ENCODE measurements at regions not wholly inside any gene's neighbourhood (a gene's known extent, or its start where the extent isn't known, plus 50 kb on each side); places are given as distances from the start of the nearest gene placed in this dataset.

DNA sequence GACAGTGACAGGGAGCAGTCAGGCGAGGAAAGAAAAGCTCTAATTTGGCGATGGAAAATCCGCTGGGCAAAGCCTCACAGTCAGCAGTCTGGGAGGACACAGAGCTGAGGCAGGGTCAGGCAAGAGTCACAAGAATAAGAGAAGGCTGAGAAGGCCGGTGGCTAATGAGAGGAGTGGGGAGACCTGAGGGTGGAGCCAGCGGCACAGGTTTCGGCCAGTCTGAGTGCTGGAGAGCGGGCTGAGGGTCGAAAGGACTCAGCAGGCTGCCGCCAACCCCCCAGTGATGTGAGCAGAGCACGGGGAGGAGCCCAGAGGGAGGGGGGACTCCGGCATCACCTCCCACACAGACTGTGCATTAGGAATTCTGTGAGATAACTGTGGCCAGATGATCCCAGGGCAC lies 500.6 kb upstream of the MYT1L start:
- no peak for TF ChIP-seq EZH2phosphoT487 (IDR thresholded peaks at IDR 0.05; ENCODE audit: borderline replicate concordance, low read length)
- TF ChIP-seq, protein P1, sequence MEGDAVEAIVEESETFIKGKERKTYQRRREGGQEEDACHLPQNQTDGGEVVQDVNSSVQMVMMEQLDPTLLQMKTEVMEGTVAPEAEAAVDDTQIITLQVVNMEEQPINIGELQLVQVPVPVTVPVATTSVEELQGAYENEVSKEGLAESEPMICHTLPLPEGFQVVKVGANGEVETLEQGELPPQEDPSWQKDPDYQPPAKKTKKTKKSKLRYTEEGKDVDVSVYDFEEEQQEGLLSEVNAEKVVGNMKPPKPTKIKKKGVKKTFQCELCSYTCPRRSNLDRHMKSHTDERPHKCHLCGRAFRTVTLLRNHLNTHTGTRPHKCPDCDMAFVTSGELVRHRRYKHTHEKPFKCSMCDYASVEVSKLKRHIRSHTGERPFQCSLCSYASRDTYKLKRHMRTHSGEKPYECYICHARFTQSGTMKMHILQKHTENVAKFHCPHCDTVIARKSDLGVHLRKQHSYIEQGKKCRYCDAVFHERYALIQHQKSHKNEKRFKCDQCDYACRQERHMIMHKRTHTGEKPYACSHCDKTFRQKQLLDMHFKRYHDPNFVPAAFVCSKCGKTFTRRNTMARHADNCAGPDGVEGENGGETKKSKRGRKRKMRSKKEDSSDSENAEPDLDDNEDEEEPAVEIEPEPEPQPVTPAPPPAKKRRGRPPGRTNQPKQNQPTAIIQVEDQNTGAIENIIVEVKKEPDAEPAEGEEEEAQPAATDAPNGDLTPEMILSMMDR (IDR thresholded peaks at IDR 0.05; ENCODE audit: low read depth, low read length, poor library complexity, severe bottlenecking) = no peak
- no peaks in the 10 kb centered on the region for H3F3A ChIP-seq (ENCODE audit: control insufficient read depth, insufficient read depth)
- no peaks in the 10 kb centered on the region for H3K27me3 ChIP-seq (ENCODE audit: control insufficient read depth, low read length)
- no peaks in the 10 kb centered on the region for H4K20me1 ChIP-seq (ENCODE audit: control insufficient read depth, insufficient read depth, low read depth, low read length)
- no peaks in the 10 kb centered on the region for H3K9me3 ChIP-seq (ENCODE audit: control insufficient read depth, insufficient read depth, low read length)
- no peak overlapping the region for H3K27ac ChIP-seq (ENCODE audit: low read depth, low read length)
- no peaks in the 10 kb centered on the region for H3K4me1 ChIP-seq (ENCODE audit: control insufficient read depth, low read length)
- no peaks in the 10 kb centered on the region for H3K36me3 ChIP-seq (ENCODE audit: control insufficient read depth, low read length)
- H3K4me3 ChIP-seq (ENCODE audit: low read length) = no peak overlapping the region
- no peaks in the 10 kb centered on the region for H3K9me2 ChIP-seq (replicated peaks; ENCODE audit: control insufficient read depth, low read length)
- no peaks in the 10 kb centered on the region for H3K79me2 ChIP-seq (ENCODE audit: control insufficient read depth, low read length)
- H3K4me2 ChIP-seq (ENCODE audit: low read length) = no peak overlapping the region

DNA sequence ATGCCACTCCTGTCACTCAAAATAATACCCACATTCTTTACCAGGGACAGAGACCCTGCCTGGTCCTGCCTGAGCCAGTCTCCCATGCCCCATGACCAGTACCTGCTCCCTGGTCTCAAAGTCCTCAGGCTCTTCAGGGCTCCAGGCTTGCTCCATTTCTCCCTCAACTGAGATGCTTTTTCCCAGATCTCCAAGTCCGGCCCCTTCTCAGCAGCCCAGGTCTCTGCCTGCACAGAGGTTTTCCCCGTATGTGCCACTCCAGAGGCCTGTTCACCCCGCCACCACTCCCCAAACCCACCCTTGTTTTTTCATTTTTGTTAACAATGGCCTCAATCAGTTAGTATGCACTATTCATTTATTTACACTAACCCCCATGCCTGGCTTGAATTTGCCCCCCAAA lies 499.5 kb upstream of the MYT1L start:
- no peaks in the 10 kb centered on the region for H3K9me2 ChIP-seq (replicated peaks; ENCODE audit: control insufficient read depth, low read length)
- H3F3A ChIP-seq (ENCODE audit: control insufficient read depth, insufficient read depth) = no peaks in the 10 kb centered on the region
- H3K4me3 ChIP-seq (ENCODE audit: low read length) = no peak overlapping the region
- no peaks in the 10 kb centered on the region for H3K36me3 ChIP-seq (ENCODE audit: control insufficient read depth, low read length)
- TF ChIP-seq, protein P1 (IDR thresholded peaks at IDR 0.05; ENCODE audit: low read depth, low read length, poor library complexity, severe bottlenecking) = no peak
- TF ChIP-seq EZH2phosphoT487 (IDR thresholded peaks at IDR 0.05; ENCODE audit: borderline replicate concordance, low read length) = no peak
- no peaks in the 10 kb centered on the region for H3K4me1 ChIP-seq (ENCODE audit: control insufficient read depth, low read length)
- no peak overlapping the region for H3K4me2 ChIP-seq (ENCODE audit: low read length)
- no peaks in the 10 kb centered on the region for H3K79me2 ChIP-seq (ENCODE audit: control insufficient read depth, low read length)
- H4K20me1 ChIP-seq (ENCODE audit: control insufficient read depth, insufficient read depth, low read depth, low read length) = no peaks in the 10 kb centered on the region
- H3K27ac ChIP-seq (ENCODE audit: low read depth, low read length) = no peak overlapping the region
- no peaks in the 10 kb centered on the region for H3K27me3 ChIP-seq (ENCODE audit: control insufficient read depth, low read length)
- H3K9me3 ChIP-seq (ENCODE audit: control insufficient read depth, insufficient read depth, low read length) = 0 out of 2 replicates have a peak, but pooled peaks cover 2% of the 10 kb centered on the region

DNA sequence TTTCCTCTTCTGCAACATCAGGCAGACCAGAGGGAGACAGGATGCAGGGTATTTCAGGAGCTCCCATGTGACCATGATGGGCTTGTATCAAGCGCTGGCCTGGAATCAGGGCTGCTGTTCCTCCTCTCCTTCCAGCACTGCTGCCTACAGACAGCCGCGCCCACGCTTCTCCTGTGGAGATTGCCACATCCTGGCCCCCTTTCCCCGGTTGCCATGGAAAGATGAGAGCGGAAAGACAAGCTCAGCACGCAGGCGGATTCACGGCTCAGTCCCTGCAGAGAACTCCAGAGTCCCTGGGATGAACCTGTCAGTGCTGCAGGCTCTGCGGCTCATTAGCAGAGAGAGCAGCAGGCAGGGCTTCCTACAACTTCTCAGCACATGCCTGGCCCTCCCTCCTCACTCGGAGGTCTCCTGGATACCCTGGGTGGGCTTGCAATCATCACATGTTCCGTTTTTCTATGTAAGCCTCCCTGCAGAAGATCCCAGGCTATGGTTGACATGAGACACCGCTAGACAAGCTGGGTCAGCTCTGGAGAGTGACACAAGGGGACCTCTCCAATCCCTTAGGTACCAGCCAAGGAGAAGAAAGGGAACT lies 497.8 kb upstream of the MYT1L start:
- Histone ChIP-seq H3K9me2 (replicated peaks; ENCODE audit: control insufficient read depth, low read length) (no peaks in the 10 kb centered on the region), H3K36me3 (ENCODE audit: control insufficient read depth, low read length) (no peaks in the 10 kb centered on the region), H3K27ac (ENCODE audit: low read depth, low read length) (no peak overlapping the region), H4K20me1 (ENCODE audit: control insufficient read depth, insufficient read depth, low read depth, low read length) (no peaks in the 10 kb centered on the region), H3K9me3 (ENCODE audit: control insufficient read depth, insufficient read depth, low read length) (0 out of 2 replicates have a peak, but pooled peaks cover 3% of the 10 kb centered on the region), H3K4me2 (ENCODE audit: low read length) (no peak overlapping the region), H3F3A (ENCODE audit: control insufficient read depth, insufficient read depth) (no peaks in the 10 kb centered on the region), H3K79me2 (ENCODE audit: control insufficient read depth, low read length) (no peaks in the 10 kb centered on the region), H3K4me1 (ENCODE audit: control insufficient read depth, low read length) (no peaks in the 10 kb centered on the region), H3K4me3 (ENCODE audit: low read length) (no peak overlapping the region), H3K27me3 (ENCODE audit: control insufficient read depth, low read length) (no peaks in the 10 kb centered on the region)
- TF ChIP-seq EZH2phosphoT487 (IDR thresholded peaks at IDR 0.05; ENCODE audit: borderline replicate concordance, low read length) = no peak
- TF ChIP-seq, protein P1 (IDR thresholded peaks at IDR 0.05; ENCODE audit: low read depth, low read length, poor library complexity, severe bottlenecking) = no peak

All from DOHH2 (cell line).